DOHH2 (cell line): ENCODE measurements at regions not wholly inside any gene's neighbourhood (a gene's known extent, or its start where the extent isn't known, plus 50 kb on each side); places are given as distances from the start of the nearest gene placed in this dataset.

Experiments
- EZH2phosphoT487 ChIP-seq: fragments of 200-600 bp; sonication (generic); IDR thresholded peaks from 2 replicates; pipeline ENCODE4 v1.6.1; 2017; ENCODE audit warnings: borderline replicate concordance, mild to moderate bottlenecking, antibody characterized with exemption, low read length, moderate library complexity, mixed read lengths
- TF ChIP-seq, protein P1 (sequence below): fragments of 200-600 bp; sonication (generic); IDR thresholded peaks from one replicate; pipeline ENCODE4 v1.5.1; 2014; ENCODE audit warnings: antibody characterized with exemption, mild to moderate bottlenecking, low read depth, low read length; ENCODE audit not compliant: poor library complexity, severe bottlenecking

DNA sequence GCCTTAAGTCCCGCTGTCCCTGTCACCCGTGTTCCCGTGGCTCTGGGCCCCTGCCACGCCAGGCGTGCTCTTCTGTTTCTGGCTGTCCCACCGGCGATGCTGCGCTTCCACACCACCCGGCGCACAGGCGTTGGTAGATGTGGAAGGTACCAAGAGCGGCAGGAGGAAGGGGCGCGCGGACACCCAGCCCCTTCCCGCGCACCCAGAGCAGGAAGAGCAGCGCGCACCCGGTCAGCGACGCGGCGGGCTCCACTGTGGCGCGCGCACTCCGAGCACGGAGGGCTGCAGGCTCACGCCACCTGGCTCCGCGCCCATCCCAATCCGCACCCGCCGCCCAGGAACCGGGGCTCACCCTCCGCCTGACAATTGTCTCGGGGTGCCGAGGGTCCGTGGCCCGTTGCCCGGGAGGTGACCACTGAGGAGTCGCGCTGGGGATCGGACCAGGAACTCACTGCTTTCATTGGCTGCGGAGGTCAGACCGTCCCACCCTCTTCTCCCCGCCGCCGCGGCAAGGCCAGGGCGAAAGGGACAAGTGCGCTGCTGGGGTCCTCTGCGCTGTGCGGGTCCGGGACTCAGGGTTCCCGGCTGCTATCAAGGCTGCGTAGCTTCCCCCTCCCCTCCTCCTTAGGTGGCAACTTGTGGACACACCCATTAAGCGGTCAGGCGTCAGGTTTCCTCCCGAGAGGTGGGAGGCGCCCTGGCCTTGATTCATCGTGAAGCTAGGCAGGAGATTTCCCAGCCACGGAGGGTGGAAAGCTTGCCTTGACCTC lies 121.6 kb upstream of the ZNF92 start:
- TF ChIP-seq, protein P1, sequence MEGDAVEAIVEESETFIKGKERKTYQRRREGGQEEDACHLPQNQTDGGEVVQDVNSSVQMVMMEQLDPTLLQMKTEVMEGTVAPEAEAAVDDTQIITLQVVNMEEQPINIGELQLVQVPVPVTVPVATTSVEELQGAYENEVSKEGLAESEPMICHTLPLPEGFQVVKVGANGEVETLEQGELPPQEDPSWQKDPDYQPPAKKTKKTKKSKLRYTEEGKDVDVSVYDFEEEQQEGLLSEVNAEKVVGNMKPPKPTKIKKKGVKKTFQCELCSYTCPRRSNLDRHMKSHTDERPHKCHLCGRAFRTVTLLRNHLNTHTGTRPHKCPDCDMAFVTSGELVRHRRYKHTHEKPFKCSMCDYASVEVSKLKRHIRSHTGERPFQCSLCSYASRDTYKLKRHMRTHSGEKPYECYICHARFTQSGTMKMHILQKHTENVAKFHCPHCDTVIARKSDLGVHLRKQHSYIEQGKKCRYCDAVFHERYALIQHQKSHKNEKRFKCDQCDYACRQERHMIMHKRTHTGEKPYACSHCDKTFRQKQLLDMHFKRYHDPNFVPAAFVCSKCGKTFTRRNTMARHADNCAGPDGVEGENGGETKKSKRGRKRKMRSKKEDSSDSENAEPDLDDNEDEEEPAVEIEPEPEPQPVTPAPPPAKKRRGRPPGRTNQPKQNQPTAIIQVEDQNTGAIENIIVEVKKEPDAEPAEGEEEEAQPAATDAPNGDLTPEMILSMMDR = no peak
- no peak for TF ChIP-seq EZH2phosphoT487
